Osteoblast (primary cell): ENCODE measurements at regions not wholly inside any gene's neighbourhood (a gene's known extent, or its start where the extent isn't known, plus 50 kb on each side); places are given as distances from the start of the nearest gene placed in this dataset.

Source experiments
- DNase-seq: peaks from one replicate; pipeline ENCODE4 v3.0.0; 2011; ENCODE audit warnings: low spot score, mixed read lengths; ENCODE audit not compliant: insufficient read length; ENCODE audit errors: missing footprints
- H2AFZ ChIP-seq: 2 replicates; pipeline ENCODE4 v1.6.0; 2011; ENCODE audit warnings: mild to moderate bottlenecking, low read length
- H3K27ac ChIP-seq: 2 replicates; pipeline ENCODE4 v1.5.1; 2011; ENCODE audit warnings: mild to moderate bottlenecking, low read depth, low read length, moderate library complexity
- H3K27me3 ChIP-seq: 2 replicates; pipeline ENCODE4 v1.6.0; 2012; ENCODE audit warnings: mild to moderate bottlenecking, control low read depth, inconsistent platforms, low read length, moderate library complexity; ENCODE audit not compliant: insufficient read depth
- H3K36me3 ChIP-seq: 2 replicates; pipeline ENCODE4 v1.5.1; 2011; ENCODE audit warnings: mild to moderate bottlenecking, low read length, control low read depth, moderate library complexity; ENCODE audit not compliant: insufficient read depth
- H3K4me1 ChIP-seq: 2 replicates; pipeline ENCODE4 v1.5.1; 2011; ENCODE audit warnings: mild to moderate bottlenecking, low read length, control low read depth, moderate library complexity; ENCODE audit not compliant: insufficient read depth
- H3K4me2 ChIP-seq: 2 replicates; pipeline ENCODE4 v1.6.0; 2011; ENCODE audit warnings: mild to moderate bottlenecking, low read length; ENCODE audit not compliant: insufficient read depth
- H3K4me3 ChIP-seq: fragments of 200-600 bp; sonication (generic); 3 replicates; pipeline ENCODE4 v1.5.1; 2012; ENCODE audit warnings: mild to moderate bottlenecking, low read length, inconsistent platforms; ENCODE audit not compliant: insufficient read depth
- H3K79me2 ChIP-seq: 2 replicates; pipeline ENCODE4 v1.6.0; 2012; ENCODE audit warnings: mild to moderate bottlenecking, low read length, control low read depth, inconsistent platforms; ENCODE audit not compliant: insufficient read depth
- H3K9me3 ChIP-seq: 2 replicates; pipeline ENCODE4 v1.5.1; 2011; ENCODE audit warnings: low read depth, low read length, control low read depth
- H4K20me1 ChIP-seq: 2 replicates; pipeline ENCODE4 v1.6.0; 2012; ENCODE audit warnings: mild to moderate bottlenecking, low read length, control low read depth; ENCODE audit not compliant: insufficient read depth
- CTCF ChIP-seq: IDR thresholded peaks from 2 replicates; pipeline ENCODE4 v1.5.1; 2011; ENCODE audit warnings: mild to moderate bottlenecking, low read depth, low read length, moderate library complexity; ENCODE audit errors: extremely low read depth

- Histone ChIP-seq H3K4me3 (no peak overlapping the region), H3K4me2 (no peak overlapping the region), H3K27ac (no peak overlapping the region), H2AFZ (no peak overlapping the region), H3K27me3 (peaks cover 27% of the 10 kb centered on the region), H3K79me2 (no peaks in the 10 kb centered on the region), H4K20me1 (no peaks in the 10 kb centered on the region), H3K9me3 (no peaks in the 10 kb centered on the region), H3K4me1 (no peaks in the 10 kb centered on the region), H3K36me3 (no peaks in the 10 kb centered on the region)
- peak; percentile 41 for DNase-seq
- TF ChIP-seq CTCF, result no peak
These were observed 50.0 kb upstream of the SLC19A1 start for GRCh38 chr21:45592208-45592619.

GRCh38 chr21:45592626-45593134 lies 50.4 kb upstream of the SLC19A1 start:
- no peak overlapping the region for H2AFZ ChIP-seq
- no peaks in the 10 kb centered on the region for H4K20me1 ChIP-seq
- H3K4me1 ChIP-seq, result no peaks in the 10 kb centered on the region
- no peak for TF ChIP-seq CTCF
- H3K9me3 ChIP-seq, result no peaks in the 10 kb centered on the region
- no peaks in the 10 kb centered on the region for H3K36me3 ChIP-seq
- H3K4me3 ChIP-seq, result no peak overlapping the region
- peak; percentile 68 for DNase-seq
- no peaks in the 10 kb centered on the region for H3K79me2 ChIP-seq
- peaks cover 27% of the 10 kb centered on the region for H3K27me3 ChIP-seq
- H3K27ac ChIP-seq, result no peak overlapping the region
- H3K4me2 ChIP-seq, result no peak overlapping the region

DNA sequence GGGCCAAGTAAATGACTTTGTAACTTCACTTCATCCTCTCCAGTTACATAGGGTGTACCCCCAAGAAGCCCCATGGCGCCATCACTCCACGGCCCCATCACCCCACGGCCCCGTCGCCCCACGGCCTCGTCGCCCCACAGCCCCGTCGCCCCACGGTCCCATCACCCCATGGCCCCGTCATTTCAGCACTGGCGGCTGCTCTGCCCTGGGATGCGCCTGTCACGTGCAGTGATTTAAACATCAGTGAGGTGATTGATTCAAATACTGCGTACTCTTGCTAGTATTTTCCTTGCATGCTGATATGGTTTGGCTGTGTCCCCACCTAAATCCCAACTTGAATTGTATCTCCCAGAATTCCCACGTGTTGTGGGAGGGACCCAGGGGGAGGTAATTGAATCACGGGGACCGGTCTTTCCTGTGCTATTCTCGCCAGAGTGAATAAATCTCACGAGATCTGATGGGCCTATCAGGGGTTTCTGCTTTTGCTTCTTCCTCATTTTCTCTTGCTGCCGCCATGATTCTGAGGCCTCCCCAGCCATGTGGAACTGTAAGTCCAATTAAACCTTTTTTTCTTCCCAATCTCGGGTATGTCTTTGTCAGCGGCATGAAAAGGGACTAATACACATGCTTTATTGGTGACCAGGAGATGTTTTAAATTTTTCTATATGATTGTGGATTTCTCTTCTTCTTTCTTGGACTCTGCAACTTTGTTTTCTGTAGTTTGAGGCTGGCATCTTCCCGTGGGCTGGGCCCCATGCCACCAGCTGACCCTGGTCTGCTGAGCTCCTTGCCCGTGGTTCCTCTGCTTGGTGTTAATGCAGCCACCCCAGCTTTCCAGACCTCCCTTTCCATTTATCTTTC lies 50.1 kb upstream of the PCBP3 start:
- no peak for TF ChIP-seq CTCF
- H3K4me1 ChIP-seq, result no peaks in the 10 kb centered on the region
- no peak overlapping the region for H3K27ac ChIP-seq
- no peaks in the 10 kb centered on the region for H3K9me3 ChIP-seq
- H3K4me2 ChIP-seq, result no peak overlapping the region
- no peaks in the 10 kb centered on the region for H3K36me3 ChIP-seq
- peaks cover 24% of the 10 kb centered on the region for H3K27me3 ChIP-seq
- H4K20me1 ChIP-seq, result no peaks in the 10 kb centered on the region
- DNase-seq, result peak; percentile 49
- H2AFZ ChIP-seq, result no peak overlapping the region
- no peaks in the 10 kb centered on the region for H3K79me2 ChIP-seq
- no peak overlapping the region for H3K4me3 ChIP-seq
